ENCODE measurements at regions not wholly inside any gene's neighbourhood (a gene's known extent, or its start where the extent isn't known, plus 50 kb on each side); places are given as distances from the start of the nearest gene placed in this dataset.

- TF ChIP-seq, protein P1, sequence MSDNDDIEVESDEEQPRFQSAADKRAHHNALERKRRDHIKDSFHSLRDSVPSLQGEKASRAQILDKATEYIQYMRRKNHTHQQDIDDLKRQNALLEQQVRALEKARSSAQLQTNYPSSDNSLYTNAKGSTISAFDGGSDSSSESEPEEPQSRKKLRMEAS (IDR thresholded peaks at IDR 0.05) = no peak
- TF ChIP-seq RNF2 (IDR thresholded peaks at IDR 0.05; ENCODE audit: borderline replicate concordance, low read depth, low read length, missing control alignments, poor library complexity, severe bottlenecking) (no peak), SUZ12 (IDR thresholded peaks at IDR 0.05; ENCODE audit: low read length) (no peak)
Measured at GRCh38 chr10:21021231-21021630, 124.1 kb upstream of the NEBL start (continued).
